Fibroblast of skin of scalp (primary cell): ENCODE measurements at regions not wholly inside any gene's neighbourhood (a gene's known extent, or its start where the extent isn't known, plus 50 kb on each side); places are given as distances from the start of the nearest gene placed in this dataset.
"Not testable (repeated sequence)": the region's sequence is repeated elsewhere in the genome, so short reads cannot be mapped to it uniquely, and the experiment has no call there.

Experiments used
- DNase-seq: peaks from one replicate; pipeline ENCODE4 v3.0.0-alpha.2; 2013

- no peak for DNase-seq
These were observed 253.8 kb upstream of the RAB4A start for GRCh38 chr1:229017091-229017490.

GRCh38 chr1:229018674-229019295 lies 252.1 kb upstream of the RAB4A start:
- no peak for DNase-seq

- DNase-seq, result no peak
These were observed 251.1 kb upstream of the RAB4A start for GRCh38 chr1:229019663-229020271.

GRCh38 chr1:229021034-229021433 lies 249.9 kb upstream of the RAB4A start:
- not testable (repeated sequence) for DNase-seq

- no peak for DNase-seq
These were observed 248.1 kb upstream of the RAB4A start for GRCh38 chr1:229022595-229023333.

GRCh38 chr1:229023651-229024300 lies 247.1 kb upstream of the RAB4A start:
- no peak for DNase-seq

- DNase-seq, result peak; percentile 88
These were observed 246.3 kb upstream of the RAB4A start for GRCh38 chr1:229024528-229025130.

GRCh38 chr1:229025576-229025975 lies 245.3 kb upstream of the RAB4A start:
- no peak for DNase-seq

GRCh38 chr1:229027158-229027557 lies 243.8 kb upstream of the RAB4A start:
- DNase-seq, result no peak

GRCh38 chr1:229027622-229028182 lies 243.2 kb upstream of the RAB4A start:
- DNase-seq, result no peak

- no peak for DNase-seq
These were observed 242.4 kb upstream of the RAB4A start for GRCh38 chr1:229028544-229028943.

- DNase-seq, result peak; percentile 30
These were observed 241.7 kb upstream of the RAB4A start for GRCh38 chr1:229028987-229029878.

GRCh38 chr1:229029879-229030235 lies 241.1 kb upstream of the RAB4A start:
- no peak for DNase-seq

GRCh38 chr1:229030630-229031029 lies 240.3 kb upstream of the RAB4A start:
- no peak for DNase-seq

- DNase-seq, result no peak
These were observed 239.8 kb upstream of the RAB4A start for GRCh38 chr1:229031061-229031460.

- no peak for DNase-seq
These were observed 239.2 kb upstream of the RAB4A start for GRCh38 chr1:229031481-229032341.

GRCh38 chr1:229032375-229032774 lies 238.5 kb upstream of the RAB4A start:
- no peak for DNase-seq

- DNase-seq, result no peak
These were observed 237.4 kb upstream of the RAB4A start for GRCh38 chr1:229033480-229033879.

GRCh38 chr1:229034342-229034741 lies 236.6 kb upstream of the RAB4A start:
- DNase-seq, result no peak

- DNase-seq, result no peak
These were observed 235.7 kb upstream of the RAB4A start for GRCh38 chr1:229035054-229035747.
